HepG2 (cell line): ENCODE measurements at regions not wholly inside any gene's neighbourhood (a gene's known extent, or its start where the extent isn't known, plus 50 kb on each side); places are given as distances from the start of the nearest gene placed in this dataset.

ENCODE experiments used
- ARNT ChIP-seq: fragments of 450-650 bp; IDR thresholded peaks from 2 replicates; pipeline ENCODE4 v1.6.1; 2017
- CHD2 ChIP-seq: IDR thresholded peaks from 2 replicates; pipeline ENCODE4 v1.6.1; 2011; ENCODE audit warnings: low read depth, low read length, improper control_type of control experiment
- EHMT2 ChIP-seq: fragments of 200-600 bp; sonication (generic); IDR thresholded peaks from 2 replicates; pipeline ENCODE4 v1.7.0; 2017; ENCODE audit warnings: antibody characterized with exemption, low read depth, low read length, borderline replicate concordance
- HIVEP1 ChIP-seq: sonication (generic); formaldehyde crosslinking; IDR thresholded peaks from 2 replicates; pipeline ENCODE4 v1.4.0; 2020; ENCODE audit warnings: mild to moderate bottlenecking, missing genetic modification reagents
- HMGXB4 ChIP-seq, 2 experiments: sonication (generic) in 1 of 2; formaldehyde crosslinking in 1 of 2; IDR thresholded peaks; 2 replicates each; pipeline versions ENCODE4 v1.4.0 to v1.6.1; 2018 to 2020; ENCODE audit warnings: missing genetic modification reagents in 2 of 2, borderline replicate concordance in 1 of 2, low read depth in 1 of 2, mild to moderate bottlenecking in 1 of 2, missing biosample characterization in 1 of 2
- PRPF4 ChIP-seq: fragments of 200-400 bp; formaldehyde crosslinking; IDR thresholded peaks from 2 replicates; pipeline ENCODE4 v1.6.1; 2016; ENCODE audit warnings: low read length, low read depth; ENCODE audit not compliant: poor library complexity, severe bottlenecking
- SOX13 ChIP-seq, 3 experiments: fragments of 450-650 bp in 1 of 3; sonication (generic) in 1 of 3; formaldehyde crosslinking in 1 of 3; IDR thresholded peaks in 2 of 3; conservative IDR thresholded peaks in 1 of 3; 2 replicates each; pipeline versions ENCODE4 v1.5.0 to v1.6.1; 2016 to 2020; ENCODE audit warnings: antibody characterized with exemption in 1 of 3, mild to moderate bottlenecking in 1 of 3, missing compliant biosample characterization in 1 of 3, missing genetic modification reagents in 1 of 3, moderate library complexity in 1 of 3
- TFDP1 ChIP-seq: IDR thresholded peaks from 2 replicates; pipeline ENCODE4 v1.6.1; 2016; ENCODE audit warnings: missing compliant biosample characterization, missing genetic modification reagents, borderline replicate concordance
- ZBTB14 ChIP-seq: sonication (generic); formaldehyde crosslinking; IDR thresholded peaks from 2 replicates; pipeline ENCODE4 v1.4.0; 2020; ENCODE audit warnings: missing genetic modification reagents
- ZNF160 ChIP-seq: sonication (generic); formaldehyde crosslinking; IDR thresholded peaks from 2 replicates; pipeline ENCODE4 v1.8.0; 2022; ENCODE audit warnings: mild to moderate bottlenecking, inconsistent platforms, missing genetic modification reagents
- ZNF414 ChIP-seq: sonication (generic); formaldehyde crosslinking; IDR thresholded peaks from 2 replicates; pipeline ENCODE4 v1.5.0; 2020; ENCODE audit warnings: missing genetic modification reagents
- ZNF563 ChIP-seq: sonication (generic); formaldehyde crosslinking; IDR thresholded peaks from 2 replicates; pipeline ENCODE4 v1.8.0; 2022; ENCODE audit warnings: mild to moderate bottlenecking, moderate library complexity, missing genetic modification reagents
- ZNF891 ChIP-seq: sonication (generic); formaldehyde crosslinking; IDR thresholded peaks from 2 replicates; pipeline ENCODE4 v1.5.0; 2020; ENCODE audit warnings: mild to moderate bottlenecking, missing genetic modification reagents
- TF ChIP-seq, protein P1 (sequence below): sonication (generic); formaldehyde crosslinking; conservative IDR thresholded peaks from 2 replicates; pipeline ENCODE4 v1.4.0; 2020; ENCODE audit warnings: mild to moderate bottlenecking, missing genetic modification reagents, moderate library complexity
- TF ChIP-seq, protein P2 (sequence below): IDR thresholded peaks from 2 replicates; pipeline ENCODE4 v1.6.1; 2012; ENCODE audit warnings: low read length, improper control_type of control experiment

GRCh38 chr10:78853864-78854263 lies 214.9 kb upstream of the ZMIZ1 start (continued):
- TF ChIP-seq ZNF891 (CRISPR knock-in tag) (no peak), PRPF4 (no peak), ZNF160 (CRISPR knock-in tag) (no peak), ZBTB14 (CRISPR knock-in tag) (no peak), HIVEP1 (CRISPR knock-in tag) (no peak), TFDP1 (CRISPR knock-in tag) (no peak), CHD2 (peak; percentile 88), ZNF563 (CRISPR knock-in tag) (no peak), SOX13 (IDR thresholded peaks at IDR 0.05) (no peak), SOX13 (CRISPR knock-in tag; conservative IDR thresholded peaks at IDR 0.05 in 1 of 2, IDR thresholded peaks at IDR 0.05 in 1 of 2) (peak in 1 of 2 experiments; percentile 56; a peak in 1 of 4 replicates), ARNT (no peak), EHMT2 (no peak), ZNF414 (CRISPR knock-in tag) (no peak), HMGXB4 (CRISPR knock-in tag; IDR thresholded peaks at IDR 0.05; ENCODE audit: borderline replicate concordance in 1 of 2, low read depth in 1 of 2) (no peak)
- TF ChIP-seq, protein P1, sequence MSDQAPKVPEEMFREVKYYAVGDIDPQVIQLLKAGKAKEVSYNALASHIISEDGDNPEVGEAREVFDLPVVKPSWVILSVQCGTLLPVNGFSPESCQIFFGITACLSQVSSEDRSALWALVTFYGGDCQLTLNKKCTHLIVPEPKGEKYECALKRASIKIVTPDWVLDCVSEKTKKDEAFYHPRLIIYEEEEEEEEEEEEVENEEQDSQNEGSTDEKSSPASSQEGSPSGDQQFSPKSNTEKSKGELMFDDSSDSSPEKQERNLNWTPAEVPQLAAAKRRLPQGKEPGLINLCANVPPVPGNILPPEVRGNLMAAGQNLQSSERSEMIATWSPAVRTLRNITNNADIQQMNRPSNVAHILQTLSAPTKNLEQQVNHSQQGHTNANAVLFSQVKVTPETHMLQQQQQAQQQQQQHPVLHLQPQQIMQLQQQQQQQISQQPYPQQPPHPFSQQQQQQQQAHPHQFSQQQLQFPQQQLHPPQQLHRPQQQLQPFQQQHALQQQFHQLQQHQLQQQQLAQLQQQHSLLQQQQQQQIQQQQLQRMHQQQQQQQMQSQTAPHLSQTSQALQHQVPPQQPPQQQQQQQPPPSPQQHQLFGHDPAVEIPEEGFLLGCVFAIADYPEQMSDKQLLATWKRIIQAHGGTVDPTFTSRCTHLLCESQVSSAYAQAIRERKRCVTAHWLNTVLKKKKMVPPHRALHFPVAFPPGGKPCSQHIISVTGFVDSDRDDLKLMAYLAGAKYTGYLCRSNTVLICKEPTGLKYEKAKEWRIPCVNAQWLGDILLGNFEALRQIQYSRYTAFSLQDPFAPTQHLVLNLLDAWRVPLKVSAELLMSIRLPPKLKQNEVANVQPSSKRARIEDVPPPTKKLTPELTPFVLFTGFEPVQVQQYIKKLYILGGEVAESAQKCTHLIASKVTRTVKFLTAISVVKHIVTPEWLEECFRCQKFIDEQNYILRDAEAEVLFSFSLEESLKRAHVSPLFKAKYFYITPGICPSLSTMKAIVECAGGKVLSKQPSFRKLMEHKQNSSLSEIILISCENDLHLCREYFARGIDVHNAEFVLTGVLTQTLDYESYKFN = no peak
- TF ChIP-seq, protein P2, sequence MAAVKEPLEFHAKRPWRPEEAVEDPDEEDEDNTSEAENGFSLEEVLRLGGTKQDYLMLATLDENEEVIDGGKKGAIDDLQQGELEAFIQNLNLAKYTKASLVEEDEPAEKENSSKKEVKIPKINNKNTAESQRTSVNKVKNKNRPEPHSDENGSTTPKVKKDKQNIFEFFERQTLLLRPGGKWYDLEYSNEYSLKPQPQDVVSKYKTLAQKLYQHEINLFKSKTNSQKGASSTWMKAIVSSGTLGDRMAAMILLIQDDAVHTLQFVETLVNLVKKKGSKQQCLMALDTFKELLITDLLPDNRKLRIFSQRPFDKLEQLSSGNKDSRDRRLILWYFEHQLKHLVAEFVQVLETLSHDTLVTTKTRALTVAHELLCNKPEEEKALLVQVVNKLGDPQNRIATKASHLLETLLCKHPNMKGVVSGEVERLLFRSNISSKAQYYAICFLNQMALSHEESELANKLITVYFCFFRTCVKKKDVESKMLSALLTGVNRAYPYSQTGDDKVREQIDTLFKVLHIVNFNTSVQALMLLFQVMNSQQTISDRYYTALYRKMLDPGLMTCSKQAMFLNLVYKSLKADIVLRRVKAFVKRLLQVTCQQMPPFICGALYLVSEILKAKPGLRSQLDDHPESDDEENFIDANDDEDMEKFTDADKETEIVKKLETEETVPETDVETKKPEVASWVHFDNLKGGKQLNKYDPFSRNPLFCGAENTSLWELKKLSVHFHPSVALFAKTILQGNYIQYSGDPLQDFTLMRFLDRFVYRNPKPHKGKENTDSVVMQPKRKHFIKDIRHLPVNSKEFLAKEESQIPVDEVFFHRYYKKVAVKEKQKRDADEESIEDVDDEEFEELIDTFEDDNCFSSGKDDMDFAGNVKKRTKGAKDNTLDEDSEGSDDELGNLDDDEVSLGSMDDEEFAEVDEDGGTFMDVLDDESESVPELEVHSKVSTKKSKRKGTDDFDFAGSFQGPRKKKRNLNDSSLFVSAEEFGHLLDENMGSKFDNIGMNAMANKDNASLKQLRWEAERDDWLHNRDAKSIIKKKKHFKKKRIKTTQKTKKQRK = no peak
